Caco-2 (cell line): ENCODE measurements at regions not wholly inside any gene's neighbourhood (a gene's known extent, or its start where the extent isn't known, plus 50 kb on each side); places are given as distances from the start of the nearest gene placed in this dataset.

Source experiments
- BruUV-seq: library from RNA; stranded (reverse); fragments of 400-500 nt; replicated peaks from 2 replicates; lab custom pipeline; 2021; lab: Mats Ljungman, UMichigan
- CTCF ChIA-PET: fragments of 300-600 bp; sonication (Branson Sonifier 250); formaldehyde crosslinking; loops from one replicate; lab custom pipeline; 2022; ENCODE audit warnings: antibody characterized with exemption; lab: Charles Lee
- POLR2A ChIA-PET: fragments of 300-600 bp; sonication (Branson Sonifier 250); formaldehyde crosslinking; loops from one replicate; lab custom pipeline; 2022; ENCODE audit warnings: antibody characterized with exemption; lab: Charles Lee
- DNase-seq, 2 experiments: peaks; one replicate each; pipeline versions ENCODE4 v3.0.0 to v3.0.0-alpha.2; 2020 to 2022
- H3K27me3 ChIP-seq: replicated peaks from 2 replicates; pipeline ENCODE4 v1.6.0; 2011; ENCODE audit warnings: low read length; ENCODE audit not compliant: control insufficient read depth, insufficient read depth
- H3K36me3 ChIP-seq: 2 replicates; pipeline ENCODE4 v1.5.1; 2011; ENCODE audit warnings: low read length; ENCODE audit not compliant: control insufficient read depth, insufficient read depth
- H3K4me1 ChIP-seq: fragments of 250-450 bp; sonication (Bioruptor Pico); 2 replicates; pipeline ENCODE4 v1.5.1; 2020; ENCODE audit warnings: mild to moderate bottlenecking
- H3K4me3 ChIP-seq: 2 replicates; pipeline ENCODE4 v1.5.1; 2011; ENCODE audit warnings: low read depth, mild to moderate bottlenecking, control low read depth, low read length
- H3K9me3 ChIP-seq: fragments of 250-450 bp; sonication (Bioruptor Pico); 2 replicates; pipeline ENCODE4 v1.5.1; 2020; ENCODE audit warnings: mild to moderate bottlenecking, moderate library complexity
- H3K27ac Mint-ChIP-seq: one replicate; pipeline ENCODE4 v1.8.0; 2022; ENCODE audit warnings: mixed read lengths; ENCODE audit not compliant: unreplicated experiment
- H3K27me3 Mint-ChIP-seq: one replicate; pipeline ENCODE4 v1.8.0; 2022; ENCODE audit warnings: mixed read lengths; ENCODE audit not compliant: insufficient read depth, unreplicated experiment
- H3K36me3 Mint-ChIP-seq: one replicate; pipeline ENCODE4 v1.8.0; 2022; ENCODE audit warnings: mild to moderate bottlenecking, mixed read lengths; ENCODE audit not compliant: insufficient read depth, unreplicated experiment
- H3K4me1 Mint-ChIP-seq: one replicate; pipeline ENCODE4 v1.8.0; 2022; ENCODE audit warnings: low read depth, mixed read lengths; ENCODE audit not compliant: unreplicated experiment
- H3K4me3 Mint-ChIP-seq: one replicate; pipeline ENCODE4 v1.8.0; 2022; ENCODE audit warnings: mild to moderate bottlenecking, moderate library complexity, mixed read lengths; ENCODE audit not compliant: unreplicated experiment
- H3K9me3 Mint-ChIP-seq: one replicate; pipeline ENCODE4 v1.8.0; 2022; ENCODE audit warnings: mixed read lengths; ENCODE audit not compliant: unreplicated experiment
- intact Hi-C: fragments of 100-400 bp; cut with micrococcal nuclease; formaldehyde crosslinking; loops from one replicate; pipeline ENCODE4 v1.10.0; 2022; ENCODE audit not compliant: unreplicated experiment
- TF ChIP-seq, protein P1 (sequence below), 2 experiments: fragments of 200-600 bp in 1 of 2; IDR thresholded peaks; 1 replicate in 1 of 2; 2 replicates in 1 of 2; pipeline versions ENCODE4 v1.5.1 to v1.8.0; 2011 to 2022; ENCODE audit warnings: antibody characterized with exemption in 1 of 2, control low read depth in 1 of 2, inconsistent platforms in 1 of 2, low read depth in 1 of 2, low read length in 1 of 2, mild to moderate bottlenecking in 1 of 2, moderate library complexity in 1 of 2; ENCODE audit not compliant: insufficient read depth in 1 of 2, severe bottlenecking in 1 of 2, unreplicated experiment in 1 of 2

DNA sequence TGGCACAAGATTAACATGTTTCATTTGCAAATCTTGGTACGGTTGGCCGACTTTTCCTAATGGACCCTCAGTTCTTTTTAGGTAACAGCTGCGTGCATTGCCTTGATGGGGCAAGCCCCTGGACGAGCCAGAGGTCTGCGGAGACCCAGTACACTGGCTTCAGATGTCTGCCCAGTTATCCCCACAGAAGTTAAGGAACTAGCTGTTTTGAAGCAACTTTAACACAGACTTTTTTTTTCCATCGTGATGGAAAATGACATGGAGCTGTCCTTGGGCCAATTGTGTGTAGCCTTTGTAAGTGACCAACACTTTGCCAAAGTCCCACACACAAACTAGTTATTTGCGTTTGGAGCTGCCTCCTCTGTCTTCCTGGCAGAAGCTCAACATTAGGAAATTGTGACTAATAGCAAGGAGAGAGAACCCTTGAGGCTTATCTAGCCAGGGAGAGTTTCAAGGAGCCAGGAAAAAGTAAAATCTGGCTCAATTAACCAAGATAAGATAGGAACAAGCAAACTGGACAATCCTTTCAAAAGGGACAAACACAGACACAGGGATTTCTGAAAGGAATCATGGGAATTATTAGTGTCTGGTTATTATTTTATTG is 99.6 kb upstream of the BMPER start:
- peaks cover 10% of the 10 kb centered on the region for H3K9me3 Mint-ChIP-seq
- TF ChIP-seq, protein P1, sequence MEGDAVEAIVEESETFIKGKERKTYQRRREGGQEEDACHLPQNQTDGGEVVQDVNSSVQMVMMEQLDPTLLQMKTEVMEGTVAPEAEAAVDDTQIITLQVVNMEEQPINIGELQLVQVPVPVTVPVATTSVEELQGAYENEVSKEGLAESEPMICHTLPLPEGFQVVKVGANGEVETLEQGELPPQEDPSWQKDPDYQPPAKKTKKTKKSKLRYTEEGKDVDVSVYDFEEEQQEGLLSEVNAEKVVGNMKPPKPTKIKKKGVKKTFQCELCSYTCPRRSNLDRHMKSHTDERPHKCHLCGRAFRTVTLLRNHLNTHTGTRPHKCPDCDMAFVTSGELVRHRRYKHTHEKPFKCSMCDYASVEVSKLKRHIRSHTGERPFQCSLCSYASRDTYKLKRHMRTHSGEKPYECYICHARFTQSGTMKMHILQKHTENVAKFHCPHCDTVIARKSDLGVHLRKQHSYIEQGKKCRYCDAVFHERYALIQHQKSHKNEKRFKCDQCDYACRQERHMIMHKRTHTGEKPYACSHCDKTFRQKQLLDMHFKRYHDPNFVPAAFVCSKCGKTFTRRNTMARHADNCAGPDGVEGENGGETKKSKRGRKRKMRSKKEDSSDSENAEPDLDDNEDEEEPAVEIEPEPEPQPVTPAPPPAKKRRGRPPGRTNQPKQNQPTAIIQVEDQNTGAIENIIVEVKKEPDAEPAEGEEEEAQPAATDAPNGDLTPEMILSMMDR (IDR thresholded peaks at IDR 0.05; ENCODE audit: insufficient read depth in 1 of 2, low read depth in 1 of 2, low read length in 1 of 2, severe bottlenecking in 1 of 2, unreplicated experiment in 1 of 2): no peak
- POLR2A ChIA-PET: no interaction called here
- no peaks in the 10 kb centered on the region for H3K36me3 Mint-ChIP-seq
- intact Hi-C loops: loop anchor here (2.0 to 5.0 kb wide), 2 partner anchors 49 to 88 kb away; no protein-coding TSS in a partner anchor
- CTCF ChIA-PET: no interaction called here
- H3K27me3 Mint-ChIP-seq: peaks cover 2% of the 10 kb centered on the region
- H3K27ac Mint-ChIP-seq: no peak overlapping the region
- Histone ChIP-seq H3K4me1 (peaks cover 13% of the 10 kb centered on the region; the same call in 1 of the 2 replicates), H3K9me3 (no peaks in the 10 kb centered on the region), H3K27me3 (no peaks in the 10 kb centered on the region), H3K4me3 (no peak overlapping the region), H3K36me3 (no peaks in the 10 kb centered on the region)
- no peak for DNase-seq
- no TSS peak for BruUV-seq
- H3K4me1 Mint-ChIP-seq: no peaks in the 10 kb centered on the region
- no peak overlapping the region for H3K4me3 Mint-ChIP-seq

DNA sequence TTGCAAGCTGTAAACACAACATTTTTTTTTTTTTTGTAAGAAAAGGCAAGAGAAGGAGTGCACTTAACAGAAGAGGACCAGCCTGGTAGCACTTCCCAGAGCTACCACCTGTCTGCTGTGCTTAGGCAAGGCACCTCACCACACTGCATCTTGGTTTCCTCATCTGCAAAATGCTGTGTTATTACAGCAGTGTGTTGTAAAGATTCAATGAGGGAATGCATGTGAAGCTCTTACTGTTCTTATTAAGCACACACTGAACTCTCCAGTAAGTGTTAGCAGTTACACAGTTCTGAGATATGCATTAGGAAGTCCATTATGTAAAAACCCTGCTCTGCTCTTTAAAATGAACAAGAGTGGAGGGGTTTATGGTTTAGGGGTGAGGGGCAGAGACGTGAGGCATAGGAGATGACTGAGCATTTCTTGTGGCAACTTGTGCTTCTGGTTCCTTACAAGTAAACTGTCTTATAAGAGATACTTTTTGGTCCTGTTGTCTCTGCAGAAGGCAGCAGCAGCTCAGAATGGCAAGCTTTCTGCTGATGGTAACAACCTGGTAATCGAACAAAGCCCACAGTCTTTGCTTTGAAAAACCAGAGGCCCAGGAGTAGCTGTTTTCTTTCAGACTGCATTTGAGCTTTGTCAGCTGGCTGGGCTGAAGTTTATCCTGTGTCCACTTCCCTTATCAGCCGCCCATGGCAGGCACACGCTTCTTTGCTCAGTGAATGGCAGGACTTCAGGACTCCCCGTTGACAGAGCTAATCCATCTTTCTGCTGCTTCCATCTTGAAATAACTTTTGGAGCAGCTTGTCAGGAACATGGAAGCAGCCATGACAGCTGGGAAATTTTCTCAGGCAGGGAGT is 98.8 kb upstream of the BMPER start:
- H3K4me3 Mint-ChIP-seq: no peak overlapping the region
- no peaks in the 10 kb centered on the region for H3K27me3 ChIP-seq
- H3K27me3 Mint-ChIP-seq: peaks cover 2% of the 10 kb centered on the region
- H3K9me3 Mint-ChIP-seq: peaks cover 2% of the 10 kb centered on the region
- TF ChIP-seq, protein P1 (IDR thresholded peaks at IDR 0.05; ENCODE audit: insufficient read depth in 1 of 2, low read depth in 1 of 2, low read length in 1 of 2, severe bottlenecking in 1 of 2, unreplicated experiment in 1 of 2): no peak
- H3K27ac Mint-ChIP-seq: no peak overlapping the region
- intact Hi-C loops: loop anchor here (2.0 to 5.0 kb wide), 2 partner anchors 50 to 89 kb away; no protein-coding TSS in a partner anchor
- no peak for DNase-seq
- no peak overlapping the region for H3K4me3 ChIP-seq
- H3K36me3 Mint-ChIP-seq: no peaks in the 10 kb centered on the region
- H3K36me3 ChIP-seq: no peaks in the 10 kb centered on the region
- H3K4me1 Mint-ChIP-seq: no peaks in the 10 kb centered on the region
- H3K9me3 ChIP-seq: no peaks in the 10 kb centered on the region
- POLR2A ChIA-PET: no interaction called here
- CTCF ChIA-PET: no interaction called here
- H3K4me1 ChIP-seq: peaks cover 13% of the 10 kb centered on the region; the same call in 1 of the 2 replicates
- no TSS peak for BruUV-seq

DNA sequence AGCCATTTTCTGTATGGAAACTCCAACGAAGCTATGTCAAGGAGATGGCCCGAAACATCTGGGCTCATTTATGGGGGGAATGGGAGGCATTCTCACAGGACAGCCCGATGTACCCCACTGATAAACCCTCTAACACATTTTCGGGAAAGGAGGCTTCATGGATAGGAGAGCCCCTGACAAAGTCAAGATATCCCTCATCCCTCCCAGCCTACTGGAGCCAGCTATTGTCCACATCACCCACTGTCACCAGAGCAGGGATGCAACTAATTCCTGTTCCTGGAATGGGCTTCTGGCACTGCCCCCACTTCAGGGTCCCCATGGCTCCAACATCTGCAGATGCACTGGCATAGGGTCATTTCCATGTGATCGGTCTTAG is 98.2 kb upstream of the BMPER start:
- intact Hi-C loops: loop anchor here (2.0 to 5.0 kb wide), 2 partner anchors 50 to 90 kb away; no protein-coding TSS in a partner anchor
- Histone ChIP-seq H3K4me1 (peaks cover 13% of the 10 kb centered on the region; the same call in 1 of the 2 replicates), H3K27me3 (no peaks in the 10 kb centered on the region), H3K9me3 (no peaks in the 10 kb centered on the region), H3K36me3 (no peaks in the 10 kb centered on the region), H3K4me3 (no peak overlapping the region)
- no peak for DNase-seq
- no peak overlapping the region for H3K27ac Mint-ChIP-seq
- CTCF ChIA-PET: interaction anchor here (0.6 kb wide), 1 partner anchor 288 kb away, joined by 4 read pairs; no protein-coding TSS in a partner anchor
- no TSS peak for BruUV-seq
- H3K9me3 Mint-ChIP-seq: no peaks in the 10 kb centered on the region
- TF ChIP-seq, protein P1 (IDR thresholded peaks at IDR 0.05; ENCODE audit: insufficient read depth in 1 of 2, low read depth in 1 of 2, low read length in 1 of 2, severe bottlenecking in 1 of 2, unreplicated experiment in 1 of 2): no peak
- H3K36me3 Mint-ChIP-seq: no peaks in the 10 kb centered on the region
- peaks cover 2% of the 10 kb centered on the region for H3K27me3 Mint-ChIP-seq
- no peak overlapping the region for H3K4me3 Mint-ChIP-seq
- H3K4me1 Mint-ChIP-seq: no peaks in the 10 kb centered on the region
- POLR2A ChIA-PET: no interaction called here
